ENCODE measurements at regions not wholly inside any gene's neighbourhood (a gene's known extent, or its start where the extent isn't known, plus 50 kb on each side); places are given as distances from the start of the nearest gene placed in this dataset.

- TF ChIP-seq ZNF274 (IDR thresholded peaks at IDR 0.05; ENCODE audit: low read depth, low read length) (no peak), YY1 (IDR thresholded peaks at IDR 0.05; ENCODE audit: insufficient read depth, insufficient read length) (no peak)
Observed at GRCh38 chr9:8261737-8262136, 462.2 kb upstream of the DMAC1 start.
